ENCODE measurements at regions not wholly inside any gene's neighbourhood (a gene's known extent, or its start where the extent isn't known, plus 50 kb on each side); places are given as distances from the start of the nearest gene placed in this dataset.

- TF ChIP-seq YY1 (IDR thresholded peaks at IDR 0.05; ENCODE audit: low read depth) (no peak), NFIC (IDR thresholded peaks at IDR 0.05) (no peak), REST (IDR thresholded peaks at IDR 0.05; ENCODE audit: low read depth) (no peak), EP300 (IDR thresholded peaks at IDR 0.05; ENCODE audit: borderline replicate concordance) (no peak), RAD21 (IDR thresholded peaks at IDR 0.05; ENCODE audit: low read depth) (no peak), USF1 (IDR thresholded peaks at IDR 0.05) (no peak), CEBPB (IDR thresholded peaks at IDR 0.05) (no peak), MAX (IDR thresholded peaks at IDR 0.05) (no peak), ZBTB7A (IDR thresholded peaks at IDR 0.05; ENCODE audit: low read depth) (no peak), CREB1 (IDR thresholded peaks at IDR 0.05; ENCODE audit: low read depth) (no peak), TEAD4 (IDR thresholded peaks at IDR 0.05) (no peak)
Measured at GRCh38 chr18:76234676-76235060, 260.4 kb downstream of the ZNF516 start.

GRCh38 chr18:76233876-76234675 is 261.0 kb downstream of the ZNF516 start:
- TF ChIP-seq MAX (IDR thresholded peaks at IDR 0.05) (no peak), EP300 (IDR thresholded peaks at IDR 0.05; ENCODE audit: borderline replicate concordance) (no peak), EGR1 (IDR thresholded peaks at IDR 0.05) (no peak), TEAD4 (IDR thresholded peaks at IDR 0.05) (no peak), TAF1 (IDR thresholded peaks at IDR 0.05; ENCODE audit: low read depth) (no peak), YY1 (IDR thresholded peaks at IDR 0.05; ENCODE audit: low read depth) (no peak), FOXM1 (IDR thresholded peaks at IDR 0.05; ENCODE audit: borderline replicate concordance, low read depth) (no peak), ZBTB7A (IDR thresholded peaks at IDR 0.05; ENCODE audit: low read depth) (no peak), CEBPB (IDR thresholded peaks at IDR 0.05) (no peak), TCF12 (IDR thresholded peaks at IDR 0.05; ENCODE audit: low read depth) (no peak), USF1 (IDR thresholded peaks at IDR 0.05) (no peak)

- TF ChIP-seq EGR1 (IDR thresholded peaks at IDR 0.05) (no peak), TAF1 (IDR thresholded peaks at IDR 0.05; ENCODE audit: low read depth) (no peak), CREB1 (IDR thresholded peaks at IDR 0.05; ENCODE audit: low read depth) (no peak), EP300 (IDR thresholded peaks at IDR 0.05; ENCODE audit: borderline replicate concordance) (no peak), NFIC (IDR thresholded peaks at IDR 0.05) (no peak), ZBTB7A (IDR thresholded peaks at IDR 0.05; ENCODE audit: low read depth) (no peak)
Measured at GRCh38 chr18:76233406-76233805, 261.6 kb downstream of the ZNF516 start.

GRCh38 chr18:76232779-76233178 is 262.3 kb downstream of the ZNF516 start:
- TF ChIP-seq TAF1 (IDR thresholded peaks at IDR 0.05; ENCODE audit: low read depth) (no peak), REST (IDR thresholded peaks at IDR 0.05; ENCODE audit: low read depth) (no peak), CREB1 (IDR thresholded peaks at IDR 0.05; ENCODE audit: low read depth) (no peak), NFIC (IDR thresholded peaks at IDR 0.05) (no peak), MAX (IDR thresholded peaks at IDR 0.05) (no peak), EGR1 (IDR thresholded peaks at IDR 0.05) (no peak), EP300 (IDR thresholded peaks at IDR 0.05; ENCODE audit: borderline replicate concordance) (no peak), TEAD4 (IDR thresholded peaks at IDR 0.05) (no peak), YY1 (IDR thresholded peaks at IDR 0.05; ENCODE audit: low read depth) (no peak), ZBTB7A (IDR thresholded peaks at IDR 0.05; ENCODE audit: low read depth) (no peak), CEBPB (IDR thresholded peaks at IDR 0.05) (no peak), USF1 (IDR thresholded peaks at IDR 0.05) (no peak), FOXM1 (IDR thresholded peaks at IDR 0.05; ENCODE audit: borderline replicate concordance, low read depth) (no peak), RAD21 (IDR thresholded peaks at IDR 0.05; ENCODE audit: low read depth) (no peak), TCF12 (IDR thresholded peaks at IDR 0.05; ENCODE audit: low read depth) (no peak)

GRCh38 chr18:76232010-76232409 is 263.0 kb downstream of the ZNF516 start:
- no peak for TF ChIP-seq MAX (IDR thresholded peaks at IDR 0.05)
- TF ChIP-seq TAF1 (IDR thresholded peaks at IDR 0.05; ENCODE audit: low read depth): no peak
- no peak for TF ChIP-seq CREB1 (IDR thresholded peaks at IDR 0.05; ENCODE audit: low read depth)
- no peak for TF ChIP-seq EGR1 (IDR thresholded peaks at IDR 0.05)
- no peak for TF ChIP-seq YY1 (IDR thresholded peaks at IDR 0.05; ENCODE audit: low read depth)
- no peak for TF ChIP-seq RAD21 (IDR thresholded peaks at IDR 0.05; ENCODE audit: low read depth)
- no peak for TF ChIP-seq USF1 (IDR thresholded peaks at IDR 0.05)
- no peak for TF ChIP-seq ZBTB7A (IDR thresholded peaks at IDR 0.05; ENCODE audit: low read depth)
- no peak for TF ChIP-seq TEAD4 (IDR thresholded peaks at IDR 0.05)
- no peak for TF ChIP-seq REST (IDR thresholded peaks at IDR 0.05; ENCODE audit: low read depth)
- no peak for TF ChIP-seq TCF12 (IDR thresholded peaks at IDR 0.05; ENCODE audit: low read depth)
- TF ChIP-seq EP300 (IDR thresholded peaks at IDR 0.05; ENCODE audit: borderline replicate concordance): no peak
- no peak for TF ChIP-seq FOXM1 (IDR thresholded peaks at IDR 0.05; ENCODE audit: borderline replicate concordance, low read depth)
- no peak for TF ChIP-seq NFIC (IDR thresholded peaks at IDR 0.05)
- TF ChIP-seq CEBPB (IDR thresholded peaks at IDR 0.05): no peak

Measured in Ishikawa (cell line).